NB4 (cell line): ENCODE measurements at regions not wholly inside any gene's neighbourhood (a gene's known extent, or its start where the extent isn't known, plus 50 kb on each side); places are given as distances from the start of the nearest gene placed in this dataset.

ENCODE experiments used
- CTCF ChIP-seq: IDR thresholded peaks from one replicate; pipeline ENCODE4 v1.5.1; 2012; ENCODE audit warnings: low read depth, low read length
- MAX ChIP-seq: IDR thresholded peaks from 2 replicates; pipeline ENCODE4 v1.6.1; 2011; ENCODE audit warnings: low read depth, low read length
- MYC ChIP-seq: IDR thresholded peaks from 2 replicates; pipeline ENCODE4 v1.6.1; 2011; ENCODE audit warnings: low read depth, low read length
- POLR2A ChIP-seq: IDR thresholded peaks from 2 replicates; pipeline ENCODE4 v1.6.1; 2011; ENCODE audit warnings: mild to moderate bottlenecking; ENCODE audit not compliant: insufficient read length; ENCODE audit errors: extremely low read depth

- TF ChIP-seq CTCF = no peak
- TF ChIP-seq MAX = no peak
- no peak for TF ChIP-seq POLR2A
- no peak for TF ChIP-seq MYC
Measured at GRCh38 chr13:44195245-44195644, 178.4 kb upstream of the SERP2 start.
